SU-DHL-6 (cell line): ENCODE measurements at regions not wholly inside any gene's neighbourhood (a gene's known extent, or its start where the extent isn't known, plus 50 kb on each side); places are given as distances from the start of the nearest gene placed in this dataset.

ENCODE experiments used
- EZH2phosphoT487 ChIP-seq: fragments of 200-600 bp; sonication (generic), shearing (Covaris generic); conservative IDR thresholded peaks from 2 replicates; pipeline ENCODE4 v1.6.1; 2018; ENCODE audit warnings: mild to moderate bottlenecking, antibody characterized with exemption, low read length, moderate library complexity, mixed read lengths
- TF ChIP-seq, protein P1 (sequence below): fragments of 200-600 bp; sonication (generic); IDR thresholded peaks from one replicate; pipeline ENCODE4 v1.5.1; 2017; ENCODE audit warnings: antibody characterized with exemption, mild to moderate bottlenecking, low read length, moderate library complexity; ENCODE audit not compliant: insufficient read depth, poor library complexity, severe bottlenecking

DNA sequence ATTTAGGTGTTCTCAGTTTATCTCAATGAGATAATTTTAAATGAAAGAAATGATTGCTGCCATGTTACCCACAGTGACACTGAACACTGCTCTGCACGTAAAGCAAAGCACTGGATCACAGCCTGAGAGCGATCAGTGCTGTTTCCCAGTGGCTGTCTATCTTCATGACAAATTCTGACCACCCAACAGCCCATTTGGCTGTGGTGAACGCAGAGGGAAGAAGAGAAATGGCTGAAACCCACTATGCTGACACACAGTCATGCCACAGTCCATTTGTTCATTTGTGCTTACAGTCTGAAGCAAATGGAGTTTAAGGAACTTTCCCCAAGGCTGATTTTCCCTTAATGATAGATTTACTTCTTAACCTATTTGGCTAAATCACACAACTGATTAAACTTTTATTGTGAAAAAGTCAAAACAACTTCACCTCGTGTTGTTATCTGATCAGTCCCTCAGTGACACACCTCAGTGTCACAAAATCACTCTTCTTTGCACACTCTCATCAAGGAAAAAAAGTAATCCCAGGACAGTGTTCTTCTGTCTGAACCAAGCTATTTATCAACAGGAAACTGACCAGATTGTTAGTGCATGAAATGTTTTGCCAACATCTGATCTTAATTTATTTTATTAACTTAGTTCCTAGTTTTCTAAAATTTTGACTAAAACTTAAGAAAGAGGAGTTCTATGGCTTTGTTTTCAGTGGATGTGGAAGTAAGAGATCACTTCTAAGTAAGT is 225.1 kb downstream of the TBX18 start:
- TF ChIP-seq, protein P1, sequence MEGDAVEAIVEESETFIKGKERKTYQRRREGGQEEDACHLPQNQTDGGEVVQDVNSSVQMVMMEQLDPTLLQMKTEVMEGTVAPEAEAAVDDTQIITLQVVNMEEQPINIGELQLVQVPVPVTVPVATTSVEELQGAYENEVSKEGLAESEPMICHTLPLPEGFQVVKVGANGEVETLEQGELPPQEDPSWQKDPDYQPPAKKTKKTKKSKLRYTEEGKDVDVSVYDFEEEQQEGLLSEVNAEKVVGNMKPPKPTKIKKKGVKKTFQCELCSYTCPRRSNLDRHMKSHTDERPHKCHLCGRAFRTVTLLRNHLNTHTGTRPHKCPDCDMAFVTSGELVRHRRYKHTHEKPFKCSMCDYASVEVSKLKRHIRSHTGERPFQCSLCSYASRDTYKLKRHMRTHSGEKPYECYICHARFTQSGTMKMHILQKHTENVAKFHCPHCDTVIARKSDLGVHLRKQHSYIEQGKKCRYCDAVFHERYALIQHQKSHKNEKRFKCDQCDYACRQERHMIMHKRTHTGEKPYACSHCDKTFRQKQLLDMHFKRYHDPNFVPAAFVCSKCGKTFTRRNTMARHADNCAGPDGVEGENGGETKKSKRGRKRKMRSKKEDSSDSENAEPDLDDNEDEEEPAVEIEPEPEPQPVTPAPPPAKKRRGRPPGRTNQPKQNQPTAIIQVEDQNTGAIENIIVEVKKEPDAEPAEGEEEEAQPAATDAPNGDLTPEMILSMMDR = no peak
- TF ChIP-seq EZH2phosphoT487 = no peak
